ENCODE measurements at regions not wholly inside any gene's neighbourhood (a gene's known extent, or its start where the extent isn't known, plus 50 kb on each side); places are given as distances from the start of the nearest gene placed in this dataset.

GRCh38 chr12:82121545-82121944 lies 236.6 kb downstream of the CCDC59 start:
- no peak for TF ChIP-seq CTCF (IDR thresholded peaks at IDR 0.05; ENCODE audit: insufficient read depth, low read depth, low read length)
- TF ChIP-seq EZH2 (IDR thresholded peaks at IDR 0.05; ENCODE audit: insufficient read depth, low read length): no peak

Measured in astrocyte (in vitro differentiated cells and primary cell).